OCI-LY7 (cell line): ENCODE measurements at regions not wholly inside any gene's neighbourhood (a gene's known extent, or its start where the extent isn't known, plus 50 kb on each side); places are given as distances from the start of the nearest gene placed in this dataset.

Experiments used
- BruUV-seq: library from RNA; stranded (reverse); fragments of 400-500 nt; replicated peaks from 2 replicates; lab custom pipeline; 2021; lab: Mats Ljungman, UMichigan
- CTCF ChIA-PET: fragments of 300-600 bp; sonication (Branson Sonifier 250); formaldehyde crosslinking; loops from one replicate; lab custom pipeline; 2022; ENCODE audit warnings: antibody characterized with exemption; ENCODE audit not compliant: unreplicated experiment; lab: Charles Lee
- POLR2A ChIA-PET: fragments of 300-600 bp; sonication (Branson Sonifier 250); formaldehyde crosslinking; loops from one replicate; lab custom pipeline; 2022; ENCODE audit warnings: antibody characterized with exemption; lab: Charles Lee
- DNase-seq: peaks from one replicate; pipeline ENCODE4 v3.0.0-alpha.2; 2015; ENCODE audit warnings: low spot score
- H2AFZ ChIP-seq: fragments of 200-600 bp; sonication (generic), shearing (Covaris generic); 2 replicates; pipeline ENCODE4 v1.6.1; 2014; ENCODE audit warnings: mild to moderate bottlenecking, antibody characterized with exemption, low read length, moderate library complexity
- H3K27ac ChIP-seq: fragments of 200-600 bp; sonication (generic); 2 replicates; pipeline ENCODE4 v1.5.1; 2014; ENCODE audit warnings: mixed run types, low read depth, mild to moderate bottlenecking, moderate library complexity, low read length, inconsistent platforms; ENCODE audit not compliant: poor library complexity, severe bottlenecking
- H3K36me3 ChIP-seq: fragments of 200-600 bp; sonication (generic); 2 replicates; pipeline ENCODE4 v1.6.1; 2014; ENCODE audit warnings: mild to moderate bottlenecking, antibody characterized with exemption, low read length, moderate library complexity, mixed read lengths; ENCODE audit not compliant: insufficient read depth
- H3K4me1 ChIP-seq: fragments of 200-600 bp; sonication (generic); 2 replicates; pipeline ENCODE4 v1.5.1; 2014; ENCODE audit warnings: mild to moderate bottlenecking, low read length; ENCODE audit not compliant: insufficient read depth, poor library complexity, severe bottlenecking
- H3K4me2 ChIP-seq: fragments of 200-600 bp; sonication (generic); 2 replicates; pipeline ENCODE4 v1.6.1; 2014; ENCODE audit warnings: mild to moderate bottlenecking, low read length
- H3K4me3 ChIP-seq: fragments of 200-600 bp; sonication (generic); 2 replicates; pipeline ENCODE4 v1.5.1; 2014; ENCODE audit warnings: mild to moderate bottlenecking, low read depth, low read length; ENCODE audit not compliant: poor library complexity, severe bottlenecking
- H3K79me2 ChIP-seq: fragments of 200-600 bp; sonication (generic); 2 replicates; pipeline ENCODE4 v1.6.1; 2016; ENCODE audit warnings: low read depth, mild to moderate bottlenecking, low read length, moderate library complexity, mixed read lengths; ENCODE audit not compliant: insufficient read depth
- H3K9me2 ChIP-seq: fragments of 200-600 bp; sonication (generic); 2 replicates; pipeline ENCODE4 v1.6.1; 2016; ENCODE audit warnings: mild to moderate bottlenecking, low read length, mixed read lengths; ENCODE audit not compliant: insufficient read depth
- H3K9me3 ChIP-seq: fragments of 200-600 bp; sonication (generic); 2 replicates; pipeline ENCODE4 v1.6.1; 2014; ENCODE audit warnings: mild to moderate bottlenecking, mixed run types, low read length, mixed read lengths
- H4K20me1 ChIP-seq: fragments of 200-600 bp; sonication (generic); 2 replicates; pipeline ENCODE4 v1.6.1; 2014; ENCODE audit warnings: mild to moderate bottlenecking, antibody characterized with exemption, low read length, moderate library complexity, mixed read lengths; ENCODE audit not compliant: insufficient read depth
- EZH2phosphoT487 ChIP-seq: fragments of 200-600 bp; sonication (generic); IDR thresholded peaks from 2 replicates; pipeline ENCODE4 v1.6.1; 2018; ENCODE audit warnings: low read depth, borderline replicate concordance, mild to moderate bottlenecking, mixed run types, antibody characterized with exemption, low read length, moderate library complexity, mixed read lengths
- intact Hi-C: fragments of 100-400 bp; cut with micrococcal nuclease; formaldehyde crosslinking; loops from one replicate; pipeline ENCODE4 v1.10.0; 2022; ENCODE audit not compliant: unreplicated experiment
- TF ChIP-seq, protein P1 (sequence below): fragments of 200-600 bp; sonication (generic); conservative IDR thresholded peaks from 2 replicates; pipeline ENCODE4 v1.5.1; 2014; ENCODE audit warnings: mild to moderate bottlenecking, antibody characterized with exemption, low read length, moderate library complexity, mixed read lengths

DNA sequence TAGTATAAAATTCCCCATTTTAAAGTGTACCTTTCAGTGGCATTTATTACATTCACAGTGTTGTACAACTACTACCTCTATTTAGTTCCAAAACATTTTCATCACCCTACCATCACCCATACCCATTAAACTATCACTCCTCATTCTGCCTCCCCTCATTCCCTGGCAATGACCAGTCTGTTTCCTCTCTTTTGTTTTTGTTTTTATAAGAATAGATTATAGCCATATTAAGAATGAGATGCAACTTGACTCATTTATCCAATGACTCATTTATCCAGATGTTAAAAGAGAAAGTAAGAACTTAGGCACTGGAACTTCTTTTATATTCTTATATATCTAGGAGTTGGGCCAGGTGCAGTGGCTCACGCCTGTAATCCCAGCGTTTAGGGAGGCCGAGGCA, 156.3 kb downstream of the FAT3 start:
- no peak for DNase-seq
- CTCF ChIA-PET: no interaction called here
- no peaks in the 10 kb centered on the region for H3K9me2 ChIP-seq
- TF ChIP-seq, protein P1, sequence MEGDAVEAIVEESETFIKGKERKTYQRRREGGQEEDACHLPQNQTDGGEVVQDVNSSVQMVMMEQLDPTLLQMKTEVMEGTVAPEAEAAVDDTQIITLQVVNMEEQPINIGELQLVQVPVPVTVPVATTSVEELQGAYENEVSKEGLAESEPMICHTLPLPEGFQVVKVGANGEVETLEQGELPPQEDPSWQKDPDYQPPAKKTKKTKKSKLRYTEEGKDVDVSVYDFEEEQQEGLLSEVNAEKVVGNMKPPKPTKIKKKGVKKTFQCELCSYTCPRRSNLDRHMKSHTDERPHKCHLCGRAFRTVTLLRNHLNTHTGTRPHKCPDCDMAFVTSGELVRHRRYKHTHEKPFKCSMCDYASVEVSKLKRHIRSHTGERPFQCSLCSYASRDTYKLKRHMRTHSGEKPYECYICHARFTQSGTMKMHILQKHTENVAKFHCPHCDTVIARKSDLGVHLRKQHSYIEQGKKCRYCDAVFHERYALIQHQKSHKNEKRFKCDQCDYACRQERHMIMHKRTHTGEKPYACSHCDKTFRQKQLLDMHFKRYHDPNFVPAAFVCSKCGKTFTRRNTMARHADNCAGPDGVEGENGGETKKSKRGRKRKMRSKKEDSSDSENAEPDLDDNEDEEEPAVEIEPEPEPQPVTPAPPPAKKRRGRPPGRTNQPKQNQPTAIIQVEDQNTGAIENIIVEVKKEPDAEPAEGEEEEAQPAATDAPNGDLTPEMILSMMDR: no peak
- no peak for TF ChIP-seq EZH2phosphoT487
- no peaks in the 10 kb centered on the region for H3K4me1 ChIP-seq
- H3K4me2 ChIP-seq: no peak overlapping the region
- H3K9me3 ChIP-seq: no peaks in the 10 kb centered on the region
- H2AFZ ChIP-seq: no peak overlapping the region
- H3K36me3 ChIP-seq: no peaks in the 10 kb centered on the region
- H3K27ac ChIP-seq: no peak overlapping the region
- no peaks in the 10 kb centered on the region for H3K79me2 ChIP-seq
- BruUV-seq: no TSS peak
- POLR2A ChIA-PET: no interaction called here
- intact Hi-C loops: no loop called here
- no peaks in the 10 kb centered on the region for H4K20me1 ChIP-seq
- no peak overlapping the region for H3K4me3 ChIP-seq

GRCh38 chr11:92382311-92382710, 157.7 kb downstream of the FAT3 start:
- Histone ChIP-seq H4K20me1 (no peaks in the 10 kb centered on the region), H2AFZ (no peak overlapping the region), H3K4me3 (no peak overlapping the region), H3K4me2 (no peak overlapping the region), H3K9me2 (no peaks in the 10 kb centered on the region), H3K9me3 (no peaks in the 10 kb centered on the region), H3K4me1 (no peaks in the 10 kb centered on the region), H3K27ac (no peak overlapping the region), H3K79me2 (no peaks in the 10 kb centered on the region), H3K36me3 (no peaks in the 10 kb centered on the region)
- CTCF ChIA-PET: no interaction called here
- TF ChIP-seq, protein P1: no peak
- no peak for TF ChIP-seq EZH2phosphoT487
- POLR2A ChIA-PET: no interaction called here
- BruUV-seq: no TSS peak
- intact Hi-C loops: no loop called here
- DNase-seq: no peak

DNA sequence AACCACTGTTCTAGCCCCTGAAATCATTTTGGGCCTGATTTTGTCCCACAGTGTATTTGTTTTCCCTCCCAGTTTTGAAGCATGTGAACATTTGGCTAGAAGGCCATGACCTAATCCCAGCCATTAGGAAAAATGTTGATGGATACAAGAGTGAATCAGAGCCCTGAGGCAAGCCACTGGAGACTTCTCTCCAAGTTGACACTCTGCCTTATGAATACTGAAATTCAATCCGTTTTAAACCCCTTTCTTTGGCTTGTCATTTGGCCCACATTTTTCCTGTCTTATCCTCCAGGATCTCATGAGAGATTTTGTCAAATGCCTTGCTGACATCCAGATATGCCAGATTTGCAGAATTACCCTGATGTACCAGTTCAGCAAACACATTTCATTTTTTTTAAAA, 158.8 kb downstream of the FAT3 start:
- Histone ChIP-seq H3K4me3 (no peak overlapping the region), H2AFZ (no peak overlapping the region), H3K27ac (no peak overlapping the region), H3K79me2 (no peaks in the 10 kb centered on the region), H3K9me2 (no peaks in the 10 kb centered on the region), H3K4me1 (no peaks in the 10 kb centered on the region), H4K20me1 (no peaks in the 10 kb centered on the region), H3K9me3 (no peaks in the 10 kb centered on the region), H3K36me3 (no peaks in the 10 kb centered on the region), H3K4me2 (no peak overlapping the region)
- TF ChIP-seq EZH2phosphoT487: no peak
- TF ChIP-seq, protein P1: no peak
- no peak for DNase-seq
- ChIA-PET CTCF (no interaction called here), POLR2A (no interaction called here)
- intact Hi-C loops: no loop called here
- BruUV-seq: no TSS peak
